ENCODE measurements at regions not wholly inside any gene's neighbourhood (a gene's known extent, or its start where the extent isn't known, plus 50 kb on each side); places are given as distances from the start of the nearest gene placed in this dataset.

- TF ChIP-seq CTCF (conservative IDR thresholded peaks at IDR 0.05; ENCODE audit: low read length) (no peak), EZH2phosphoT487 (IDR thresholded peaks at IDR 0.05; ENCODE audit: borderline replicate concordance) (no peak)
These were observed 1862.5 kb downstream of the SUCLG1 start for GRCh38 chr2:82596581-82596980.

All from Loucy (cell line).